ENCODE measurements at regions not wholly inside any gene's neighbourhood (a gene's known extent, or its start where the extent isn't known, plus 50 kb on each side); places are given as distances from the start of the nearest gene placed in this dataset.

GRCh38 chr14:45658226-45658916, 405.4 kb upstream of the MIS18BP1 start:
- TF ChIP-seq CTCF (IDR thresholded peaks at IDR 0.05) (no peak), POLR2A (IDR thresholded peaks at IDR 0.05) (no peak)

Data from thyroid gland (tissue), 4 donors.